Ovary (tissue), 3 donors: ENCODE measurements at regions not wholly inside any gene's neighbourhood (a gene's known extent, or its start where the extent isn't known, plus 50 kb on each side); places are given as distances from the start of the nearest gene placed in this dataset.

Experiments
- EP300 ChIP-seq: sonication (generic); formaldehyde crosslinking; IDR thresholded peaks from one replicate; pipeline ENCODE4 v1.6.1; 2017; ENCODE audit warnings: antibody characterized with exemption
- TF ChIP-seq, protein P1 (sequence below), 3 donors: fragments of 450-650 bp in 2 of 3; fragments of 200-600 bp in 1 of 3; IDR thresholded peaks; one replicate each; pipeline versions ENCODE4 v1.5.1 to v1.8.0; 2016 to 2022; ENCODE audit warnings: antibody characterized with exemption in 3 of 3, mild to moderate bottlenecking in 1 of 3
- donor health status: DM: no; HTN: no; CAD: no.

DNA sequence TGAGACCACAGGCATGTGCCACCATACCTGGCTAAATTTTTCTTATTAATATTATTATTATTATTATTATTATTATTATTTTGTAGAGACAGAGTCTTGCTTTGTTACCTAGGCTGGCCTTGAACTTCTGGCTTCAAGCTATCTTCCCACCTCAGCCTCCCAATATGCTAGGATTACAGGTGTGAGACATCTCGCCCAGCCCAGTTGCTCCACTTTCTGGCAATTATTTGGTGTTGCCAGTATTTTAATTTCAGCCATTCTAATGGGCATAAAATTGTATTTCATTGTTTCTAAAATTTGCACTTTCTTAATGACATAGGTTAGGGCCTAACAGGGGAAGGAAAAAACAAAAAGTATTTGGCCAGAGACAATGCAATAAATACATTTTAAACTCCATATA, 1217.6 kb upstream of the ALCAM start:
- TF ChIP-seq, protein P1, sequence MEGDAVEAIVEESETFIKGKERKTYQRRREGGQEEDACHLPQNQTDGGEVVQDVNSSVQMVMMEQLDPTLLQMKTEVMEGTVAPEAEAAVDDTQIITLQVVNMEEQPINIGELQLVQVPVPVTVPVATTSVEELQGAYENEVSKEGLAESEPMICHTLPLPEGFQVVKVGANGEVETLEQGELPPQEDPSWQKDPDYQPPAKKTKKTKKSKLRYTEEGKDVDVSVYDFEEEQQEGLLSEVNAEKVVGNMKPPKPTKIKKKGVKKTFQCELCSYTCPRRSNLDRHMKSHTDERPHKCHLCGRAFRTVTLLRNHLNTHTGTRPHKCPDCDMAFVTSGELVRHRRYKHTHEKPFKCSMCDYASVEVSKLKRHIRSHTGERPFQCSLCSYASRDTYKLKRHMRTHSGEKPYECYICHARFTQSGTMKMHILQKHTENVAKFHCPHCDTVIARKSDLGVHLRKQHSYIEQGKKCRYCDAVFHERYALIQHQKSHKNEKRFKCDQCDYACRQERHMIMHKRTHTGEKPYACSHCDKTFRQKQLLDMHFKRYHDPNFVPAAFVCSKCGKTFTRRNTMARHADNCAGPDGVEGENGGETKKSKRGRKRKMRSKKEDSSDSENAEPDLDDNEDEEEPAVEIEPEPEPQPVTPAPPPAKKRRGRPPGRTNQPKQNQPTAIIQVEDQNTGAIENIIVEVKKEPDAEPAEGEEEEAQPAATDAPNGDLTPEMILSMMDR (IDR thresholded peaks at IDR 0.05): no peak
- TF ChIP-seq EP300: no peak
